HL-60 (cell line): ENCODE measurements at regions not wholly inside any gene's neighbourhood (a gene's known extent, or its start where the extent isn't known, plus 50 kb on each side); places are given as distances from the start of the nearest gene placed in this dataset.

Experiments used
- DNase-seq, 2 experiments: peaks; one replicate each; pipeline ENCODE4 v3.0.0-alpha.2; 2010 to 2020; ENCODE audit warnings: low read depth in 1 of 2, low spot score in 1 of 2
- H3K27ac ChIP-seq: fragments of 250-450 bp; sonication (Bioruptor Pico); replicated peaks from 2 replicates; pipeline ENCODE4 v1.5.1; 2020; ENCODE audit warnings: mild to moderate bottlenecking, moderate library complexity
- H3K27me3 ChIP-seq: fragments of 250-450 bp; sonication (Bioruptor Pico); 2 replicates; pipeline ENCODE4 v1.5.1; 2021; ENCODE audit warnings: mild to moderate bottlenecking, moderate library complexity; ENCODE audit not compliant: insufficient read depth, poor library complexity, severe bottlenecking
- H3K4me3 ChIP-seq: replicated peaks from 2 replicates; pipeline ENCODE4 v1.5.1; 2011; ENCODE audit warnings: mild to moderate bottlenecking, control low read depth, low read length; ENCODE audit not compliant: insufficient read depth
- CTCF ChIP-seq: IDR thresholded peaks from one replicate; pipeline ENCODE4 v1.5.1; 2011; ENCODE audit warnings: low read length, control low read depth, inconsistent platforms; ENCODE audit not compliant: insufficient read depth
- GABPA ChIP-seq: IDR thresholded peaks from 2 replicates; pipeline ENCODE4 v1.6.1; 2012; ENCODE audit warnings: low read depth
- POLR2AphosphoS5 ChIP-seq: IDR thresholded peaks from 2 replicates; pipeline ENCODE4 v1.6.1; 2012; ENCODE audit warnings: low read depth
- REST ChIP-seq: IDR thresholded peaks from 2 replicates; pipeline ENCODE4 v1.6.1; 2012; ENCODE audit warnings: low read depth; ENCODE audit not compliant: insufficient replicate concordance
- SPI1 ChIP-seq: IDR thresholded peaks from 2 replicates; pipeline ENCODE4 v1.6.1; 2012; ENCODE audit warnings: low read depth, mild to moderate bottlenecking, borderline replicate concordance

GRCh38 chr11:115845872-115846271 is 341.7 kb upstream of the CADM1 start:
- H3K4me3 ChIP-seq, result no peak overlapping the region
- no peaks in the 10 kb centered on the region for H3K27me3 ChIP-seq
- DNase-seq, result no peak
- H3K27ac ChIP-seq, result no peak overlapping the region
- no peak for TF ChIP-seq POLR2AphosphoS5
- no peak for TF ChIP-seq REST
- no peak for TF ChIP-seq CTCF
- TF ChIP-seq SPI1, result no peak
- no peak for TF ChIP-seq GABPA

GRCh38 chr11:115843685-115844084 is 339.5 kb upstream of the CADM1 start:
- Histone ChIP-seq H3K27me3 (no peaks in the 10 kb centered on the region), H3K27ac (no peak overlapping the region), H3K4me3 (no peak overlapping the region)
- no peak for DNase-seq
- no peak for TF ChIP-seq SPI1
- TF ChIP-seq CTCF, result no peak
- TF ChIP-seq GABPA, result no peak
- TF ChIP-seq REST, result no peak
- no peak for TF ChIP-seq POLR2AphosphoS5

GRCh38 chr11:115843111-115843510 is 338.9 kb upstream of the CADM1 start:
- TF ChIP-seq REST, result no peak
- TF ChIP-seq CTCF, result no peak
- no peak for TF ChIP-seq POLR2AphosphoS5
- no peak for TF ChIP-seq GABPA
- TF ChIP-seq SPI1, result no peak
- DNase-seq, result no peak
- no peak overlapping the region for H3K4me3 ChIP-seq

More at GRCh38 chr11:115843111-115843510, 338.9 kb upstream of the CADM1 start:
- Histone ChIP-seq H3K27me3 (no peaks in the 10 kb centered on the region), H3K27ac (no peak overlapping the region)
